ENCODE measurements at regions not wholly inside any gene's neighbourhood (a gene's known extent, or its start where the extent isn't known, plus 50 kb on each side); places are given as distances from the start of the nearest gene placed in this dataset.

GRCh38 chr9:118318770-118319431 lies 614.7 kb downstream of the TLR4 start:
- no peak for DNase-seq

- no peak for DNase-seq
Observed at GRCh38 chr9:118321788-118322187, 617.6 kb downstream of the TLR4 start.

GRCh38 chr9:118324706-118325105 lies 620.5 kb downstream of the TLR4 start:
- DNase-seq = no peak

GRCh38 chr9:118325757-118326156 lies 621.6 kb downstream of the TLR4 start:
- DNase-seq = no peak

- DNase-seq = no peak
Observed at GRCh38 chr9:118326326-118326725, 622.1 kb downstream of the TLR4 start.

- DNase-seq = no peak
Observed at GRCh38 chr9:118330191-118330986, 626.2 kb downstream of the TLR4 start.

- DNase-seq = no peak
Observed at GRCh38 chr9:118331622-118332045, 627.4 kb downstream of the TLR4 start.

GRCh38 chr9:118336250-118336942 lies 632.2 kb downstream of the TLR4 start:
- no peak for DNase-seq

GRCh38 chr9:118336943-118337330 lies 632.7 kb downstream of the TLR4 start:
- no peak for DNase-seq

- no peak for DNase-seq
Observed at GRCh38 chr9:118360036-118360435, 655.8 kb downstream of the TLR4 start.

- DNase-seq = no peak
Observed at GRCh38 chr9:118362123-118362522, 657.9 kb downstream of the TLR4 start.

GRCh38 chr9:118362596-118362995 lies 658.4 kb downstream of the TLR4 start:
- DNase-seq = no peak

- no peak for DNase-seq
Observed at GRCh38 chr9:118364266-118365106, 660.3 kb downstream of the TLR4 start.

- DNase-seq = no peak
Observed at GRCh38 chr9:118366228-118366627, 662.0 kb downstream of the TLR4 start.

- DNase-seq = no peak
Observed at GRCh38 chr9:118367383-118367782, 663.2 kb downstream of the TLR4 start.

GRCh38 chr9:118384531-118385100 lies 680.4 kb downstream of the TLR4 start:
- DNase-seq = no peak

GRCh38 chr9:118395415-118395814 lies 691.2 kb downstream of the TLR4 start:
- DNase-seq = no peak

GRCh38 chr9:118401546-118401945 lies 697.3 kb downstream of the TLR4 start:
- no peak for DNase-seq

GRCh38 chr9:118414676-118415075 lies 710.5 kb downstream of the TLR4 start:
- DNase-seq = no peak

GRCh38 chr9:118418887-118419565 lies 714.8 kb downstream of the TLR4 start:
- no peak for DNase-seq

- no peak for DNase-seq
Observed at GRCh38 chr9:118419676-118420075, 715.5 kb downstream of the TLR4 start.

- no peak for DNase-seq
Observed at GRCh38 chr9:118422508-118422907, 718.3 kb downstream of the TLR4 start.
